Stomach (tissue), 8 donors: ENCODE measurements at regions not wholly inside any gene's neighbourhood (a gene's known extent, or its start where the extent isn't known, plus 50 kb on each side); places are given as distances from the start of the nearest gene placed in this dataset.

Experiments used
- DNase-seq, 2 donors: peaks; one replicate each; pipeline versions ENCODE4 v3.0.0 to v3.0.0-alpha.2; 2013 to 2019
- H3K27ac ChIP-seq, 5 donors: fragments of 200-600 bp in 4 of 5; sonication (generic) in 4 of 5; one replicate each; pipeline ENCODE4 v1.5.1; 2013 to 2019; ENCODE audit warnings: mild to moderate bottlenecking in 1 of 5, moderate library complexity in 1 of 5
- H3K27me3 ChIP-seq, 3 donors: fragments of 200-600 bp; sonication (generic); one replicate each; pipeline ENCODE4 v1.5.1; 2017 to 2019; ENCODE audit warnings: mixed run types in 1 of 3
- H3K36me3 ChIP-seq, 4 donors: fragments of 200-600 bp; sonication (generic); 1 replicate in 3 of 4; 2 replicates in 1 of 4; pipeline ENCODE4 v1.5.1; 2016 to 2019
- H3K4me1 ChIP-seq, 4 donors: fragments of 200-600 bp; sonication (generic); one replicate each; pipeline ENCODE4 v1.5.1; 2016 to 2019
- H3K4me3 ChIP-seq, 4 donors: fragments of 200-600 bp; sonication (generic) in 3 of 4; one replicate each; pipeline ENCODE4 v1.5.1; 2016 to 2019; ENCODE audit warnings: mild to moderate bottlenecking in 1 of 4
- H3K9me3 ChIP-seq, 4 donors: fragments of 200-600 bp; sonication (generic); one replicate each; pipeline ENCODE4 v1.5.1; 2016 to 2019
- EP300 ChIP-seq: sonication (generic); formaldehyde crosslinking; IDR thresholded peaks from one replicate; pipeline ENCODE4 v1.6.1; 2017; ENCODE audit warnings: antibody characterized with exemption
- POLR2A ChIP-seq, 4 donors: fragments of 450-650 bp; IDR thresholded peaks; one replicate each; pipeline ENCODE4 v1.6.1; 2016; ENCODE audit warnings: antibody characterized with exemption in 4 of 4, control low read depth in 2 of 4, mild to moderate bottlenecking in 1 of 4, moderate library complexity in 1 of 4
- POLR2AphosphoS5 ChIP-seq, 3 donors: sonication (generic); formaldehyde crosslinking; IDR thresholded peaks; one replicate each; pipeline ENCODE4 v1.6.1; 2016; ENCODE audit warnings: antibody characterized with exemption in 3 of 3
- WGBS, 5 donors: extraction: QIAGEN DNeasy Blood & Tissue Kit in 3 of 5; methylation state at CpG; one replicate each; pipeline versions ENCODE4 v1.1.5 to v1.1.7; 2013 to 2018; 5-methylcytosine and 5-hydroxymethylcytosine counted together
- intact Hi-C: fragments of 100-400 bp; cut with DNase I; formaldehyde crosslinking; loops from one replicate; pipeline ENCODE4 v1.15.1; 2023; ENCODE audit warnings: low total_unique reads
- TF ChIP-seq, protein P1 (sequence below), 7 experiments: fragments of 450-650 bp in 4 of 7; fragments of 200-600 bp in 3 of 7; sonication (generic) in 3 of 7; IDR thresholded peaks; one replicate each; pipeline ENCODE4 v1.5.1; 2016 to 2019; ENCODE audit warnings: antibody characterized with exemption in 7 of 7, control low read depth in 2 of 7, mild to moderate bottlenecking in 1 of 7
- donor health status: healthy with polysubstance abuse.
- donor health status: Bipolar disorder and iron deficiency.
- donor health status: healthy.

GRCh38 chr13:59103004-59103768 lies 1060.5 kb downstream of the DIAPH3 start:
- WGBS, 5 donors, result 34 to 51% (median 45%) methylated on average over 4 of the region's 4 CpGs
- Histone ChIP-seq H3K27me3 (no peaks in the 10 kb centered on the region), H3K36me3 (no peaks in the 10 kb centered on the region), H3K4me3 (no peak overlapping the region), H3K4me1 (no peaks in the 10 kb centered on the region), H3K9me3 (peaks cover 0 to 3% (median 0%) of the 10 kb centered on the region in 4 donors), H3K27ac (no peak overlapping the region)
- peak in 1 of 2 donors; percentile 61 for DNase-seq
- TF ChIP-seq EP300 (no peak), POLR2A (IDR thresholded peaks at IDR 0.05) (no peak), POLR2AphosphoS5 (IDR thresholded peaks at IDR 0.05) (no peak)
- TF ChIP-seq, protein P1, sequence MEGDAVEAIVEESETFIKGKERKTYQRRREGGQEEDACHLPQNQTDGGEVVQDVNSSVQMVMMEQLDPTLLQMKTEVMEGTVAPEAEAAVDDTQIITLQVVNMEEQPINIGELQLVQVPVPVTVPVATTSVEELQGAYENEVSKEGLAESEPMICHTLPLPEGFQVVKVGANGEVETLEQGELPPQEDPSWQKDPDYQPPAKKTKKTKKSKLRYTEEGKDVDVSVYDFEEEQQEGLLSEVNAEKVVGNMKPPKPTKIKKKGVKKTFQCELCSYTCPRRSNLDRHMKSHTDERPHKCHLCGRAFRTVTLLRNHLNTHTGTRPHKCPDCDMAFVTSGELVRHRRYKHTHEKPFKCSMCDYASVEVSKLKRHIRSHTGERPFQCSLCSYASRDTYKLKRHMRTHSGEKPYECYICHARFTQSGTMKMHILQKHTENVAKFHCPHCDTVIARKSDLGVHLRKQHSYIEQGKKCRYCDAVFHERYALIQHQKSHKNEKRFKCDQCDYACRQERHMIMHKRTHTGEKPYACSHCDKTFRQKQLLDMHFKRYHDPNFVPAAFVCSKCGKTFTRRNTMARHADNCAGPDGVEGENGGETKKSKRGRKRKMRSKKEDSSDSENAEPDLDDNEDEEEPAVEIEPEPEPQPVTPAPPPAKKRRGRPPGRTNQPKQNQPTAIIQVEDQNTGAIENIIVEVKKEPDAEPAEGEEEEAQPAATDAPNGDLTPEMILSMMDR (IDR thresholded peaks at IDR 0.05), result no peak
- intact Hi-C loops, result no loop called here

DNA sequence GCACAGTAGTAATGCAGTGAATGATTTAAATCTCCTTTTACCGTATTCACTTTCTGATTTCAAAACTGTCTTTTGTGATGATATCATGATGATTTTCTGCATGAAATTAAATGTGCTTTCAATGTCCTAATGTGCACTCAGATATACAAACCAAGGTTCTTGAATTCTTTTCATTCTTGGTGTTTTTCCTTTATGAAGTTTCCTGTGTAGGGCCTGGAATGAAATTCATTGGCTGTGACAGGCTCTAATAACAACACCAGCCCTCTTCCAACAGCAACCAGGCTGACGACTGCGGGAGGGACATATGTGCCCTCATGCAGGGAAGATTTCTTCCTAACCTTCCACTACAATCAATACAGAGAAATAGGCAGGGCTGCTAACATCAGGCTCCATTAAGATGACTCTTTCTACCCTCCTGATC lies 1052.0 kb downstream of the DIAPH3 start:
- Histone ChIP-seq H3K36me3 (no peaks in the 10 kb centered on the region), H3K4me1 (no peaks in the 10 kb centered on the region), H3K4me3 (no peak overlapping the region), H3K27me3 (no peaks in the 10 kb centered on the region), H3K9me3 (peaks cover 0 to 3% (median 0%) of the 10 kb centered on the region in 4 donors), H3K27ac (no peak overlapping the region)
- DNase-seq, result peak in 1 of 2 donors; percentile 13
- intact Hi-C loops, result no loop called here
- WGBS, 5 donors, result 22 to 55% (median 32%) methylated on average over 2 to 3 of the region's 3 CpGs
- TF ChIP-seq, protein P1 (IDR thresholded peaks at IDR 0.05), result no peak
- no peak for TF ChIP-seq POLR2A (IDR thresholded peaks at IDR 0.05)
- TF ChIP-seq EP300, result no peak
- TF ChIP-seq POLR2AphosphoS5 (IDR thresholded peaks at IDR 0.05), result no peak

GRCh38 chr13:59112221-59112718 lies 1051.5 kb downstream of the DIAPH3 start:
- H3K36me3 ChIP-seq, result no peaks in the 10 kb centered on the region
- peaks cover 0 to 3% (median 0%) of the 10 kb centered on the region in 4 donors for H3K9me3 ChIP-seq
- H3K4me1 ChIP-seq, result no peaks in the 10 kb centered on the region
- WGBS, 5 donors, result 45 to 70% (median 64%) methylated on average over 6 of the region's 6 CpGs
- no peak overlapping the region for H3K4me3 ChIP-seq
- H3K27ac ChIP-seq, result no peak overlapping the region
- no peaks in the 10 kb centered on the region for H3K27me3 ChIP-seq
- DNase-seq, result peak in 1 of 2 donors; percentile 60
- intact Hi-C loops, result no loop called here
- TF ChIP-seq POLR2AphosphoS5 (IDR thresholded peaks at IDR 0.05) (peak in 1 of 3 donors; percentile 24), POLR2A (IDR thresholded peaks at IDR 0.05) (no peak), EP300 (no peak)
- TF ChIP-seq, protein P1 (IDR thresholded peaks at IDR 0.05), result no peak

DNA sequence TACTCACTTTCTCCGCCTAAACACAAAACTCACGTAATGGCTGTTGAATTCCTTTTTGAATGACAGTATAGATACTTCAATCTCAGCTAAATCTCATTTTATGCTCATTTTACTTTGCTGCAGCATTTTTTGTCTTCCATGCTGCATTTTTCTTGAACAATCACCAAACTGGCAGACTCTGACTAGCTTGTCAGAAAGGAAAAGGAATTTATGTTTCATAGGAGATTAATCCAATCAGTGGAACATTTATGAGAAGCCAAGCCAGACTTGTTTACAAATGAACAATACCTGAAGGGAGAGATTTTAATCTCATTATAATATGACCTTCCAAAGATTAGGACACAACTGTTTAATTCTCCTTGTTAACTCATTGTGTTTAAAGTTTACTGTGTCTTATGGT lies 1044.3 kb downstream of the DIAPH3 start:
- intact Hi-C loops, result no loop called here
- H3K27ac ChIP-seq, result no peak overlapping the region
- TF ChIP-seq, protein P1 (IDR thresholded peaks at IDR 0.05), result no peak
- no peak for TF ChIP-seq POLR2AphosphoS5 (IDR thresholded peaks at IDR 0.05)
- TF ChIP-seq POLR2A (IDR thresholded peaks at IDR 0.05), result no peak
- no peak for TF ChIP-seq EP300
- no peak for DNase-seq
- 67 to 88% (median 75%) methylated on average over 2 of the region's 2 CpGs for WGBS, 5 donors
- H3K36me3 ChIP-seq, result no peaks in the 10 kb centered on the region
- peaks cover 0 to 9% (median 0%) of the 10 kb centered on the region in 4 donors for H3K4me1 ChIP-seq
- H3K4me3 ChIP-seq, result no peak overlapping the region
- H3K9me3 ChIP-seq, result no peaks in the 10 kb centered on the region
- no peaks in the 10 kb centered on the region for H3K27me3 ChIP-seq
